GM21619 (cell line): ENCODE measurements at regions not wholly inside any gene's neighbourhood (a gene's known extent, or its start where the extent isn't known, plus 50 kb on each side); places are given as distances from the start of the nearest gene placed in this dataset.

Source experiments
- ATAC-seq: cut with Tn5 transposase; IDR thresholded peaks from one replicate; pipeline ENCODE4 v1.9.1; 2021; ENCODE audit not compliant: unreplicated experiment

- no peak for ATAC-seq
Measured at GRCh38 chr10:35912615-35913569, 270.8 kb upstream of the FZD8 start.

DNA sequence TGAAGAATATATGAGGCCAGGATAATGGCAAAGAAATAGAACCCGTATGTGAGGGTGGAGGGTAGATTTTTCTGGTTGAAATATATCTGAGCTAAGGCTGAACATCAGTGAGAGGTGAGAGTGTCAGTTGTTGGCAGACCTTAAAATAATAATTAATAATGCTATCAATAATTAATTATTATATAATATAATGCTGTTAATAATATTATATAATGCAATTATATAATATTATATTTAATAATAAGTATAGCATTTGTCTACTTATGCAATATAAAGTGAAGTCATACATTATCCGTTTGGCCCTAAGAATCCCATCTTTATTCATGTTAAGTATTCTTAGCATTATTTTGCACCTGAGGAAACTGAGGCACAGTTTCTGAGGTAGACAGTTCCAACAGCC is 269.9 kb upstream of the FZD8 start:
- ATAC-seq: no peak

GRCh38 chr10:35911233-35911632 is 269.1 kb upstream of the FZD8 start:
- ATAC-seq: no peak

DNA sequence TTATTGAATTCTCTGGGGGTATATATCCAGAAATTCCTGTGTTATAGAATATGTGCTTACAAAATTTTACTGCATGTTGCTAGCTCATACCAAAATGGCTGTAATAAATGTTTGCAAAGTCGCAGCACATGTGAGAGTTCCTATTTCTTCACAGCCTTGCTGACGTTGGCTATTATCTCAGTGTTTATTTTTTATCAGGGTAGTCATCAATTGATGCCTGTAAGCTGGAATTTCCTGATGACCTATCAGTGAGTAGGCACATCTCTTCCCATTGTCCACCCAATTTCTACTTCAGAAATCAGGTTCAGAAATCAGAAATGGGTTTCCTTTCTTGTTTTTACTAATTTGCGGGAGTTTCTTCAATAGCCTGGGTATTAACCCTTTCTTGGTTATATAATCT is 268.1 kb upstream of the FZD8 start:
- ATAC-seq: no peak

- ATAC-seq: no peak
Measured at GRCh38 chr10:35909121-35909720, 267.1 kb upstream of the FZD8 start.

DNA sequence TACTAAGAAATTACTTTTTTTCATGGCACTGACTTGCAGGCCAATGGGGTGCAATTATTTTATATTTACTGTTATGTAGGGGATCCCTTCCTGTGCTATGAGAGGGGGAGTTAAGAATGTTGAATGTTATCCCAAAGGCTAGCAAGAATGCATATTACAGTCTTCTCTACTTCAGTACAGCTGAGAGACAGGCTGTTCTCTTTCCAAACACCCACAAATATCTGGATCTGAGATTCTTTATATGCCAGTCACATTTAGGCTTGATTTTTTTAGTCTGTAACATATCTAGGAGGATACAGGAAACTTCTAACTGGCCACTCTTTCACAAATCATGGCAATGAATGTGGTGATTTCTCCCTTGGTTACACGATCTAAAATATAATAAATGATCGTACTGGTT is 266.4 kb upstream of the FZD8 start:
- no peak for ATAC-seq

- no peak for ATAC-seq
Measured at GRCh38 chr10:35907548-35907947, 265.5 kb upstream of the FZD8 start.

DNA sequence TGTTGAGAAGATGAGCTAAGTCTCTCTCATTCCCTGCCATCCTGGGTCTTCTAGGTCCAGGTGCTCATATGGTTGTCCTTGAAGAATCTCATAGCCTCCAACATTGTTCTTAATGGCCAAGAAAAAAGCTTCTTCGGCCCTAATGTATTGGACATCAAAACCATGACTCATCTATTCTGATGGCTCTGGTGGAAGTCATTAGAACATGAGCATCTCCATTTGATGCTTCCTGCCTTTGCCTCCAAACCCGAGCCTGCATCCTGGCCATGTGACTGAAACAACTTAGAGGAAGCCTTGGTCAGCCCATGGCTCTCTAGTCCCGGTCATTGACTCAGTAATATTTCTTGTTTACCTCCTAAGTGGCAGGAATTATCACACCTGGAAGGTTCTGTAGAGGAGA is 264.1 kb upstream of the FZD8 start:
- ATAC-seq: no peak

DNA sequence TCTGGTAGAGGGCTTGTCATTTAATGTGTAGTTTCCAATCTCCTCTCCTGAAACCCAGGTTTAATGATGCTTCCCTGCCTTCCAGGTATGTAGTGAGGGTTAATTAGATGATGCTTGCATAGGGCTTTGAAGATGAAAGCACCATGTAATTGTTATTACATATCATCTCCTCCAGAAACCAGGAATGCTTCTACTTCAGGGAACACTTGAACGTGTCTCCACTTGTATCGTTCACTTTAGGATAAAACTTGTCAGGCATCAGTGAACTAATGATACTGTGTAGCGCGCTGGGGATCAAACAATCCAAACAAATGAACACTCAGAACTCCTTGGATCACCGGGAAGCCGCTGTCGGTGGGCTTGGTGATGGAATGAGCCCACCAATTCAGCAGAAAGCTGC is 260.9 kb upstream of the FZD8 start:
- no peak for ATAC-seq

GRCh38 chr10:35898716-35899440 is 256.8 kb upstream of the FZD8 start:
- ATAC-seq: no peak

- ATAC-seq: no peak
Measured at GRCh38 chr10:35896001-35896400, 253.9 kb upstream of the FZD8 start.

DNA sequence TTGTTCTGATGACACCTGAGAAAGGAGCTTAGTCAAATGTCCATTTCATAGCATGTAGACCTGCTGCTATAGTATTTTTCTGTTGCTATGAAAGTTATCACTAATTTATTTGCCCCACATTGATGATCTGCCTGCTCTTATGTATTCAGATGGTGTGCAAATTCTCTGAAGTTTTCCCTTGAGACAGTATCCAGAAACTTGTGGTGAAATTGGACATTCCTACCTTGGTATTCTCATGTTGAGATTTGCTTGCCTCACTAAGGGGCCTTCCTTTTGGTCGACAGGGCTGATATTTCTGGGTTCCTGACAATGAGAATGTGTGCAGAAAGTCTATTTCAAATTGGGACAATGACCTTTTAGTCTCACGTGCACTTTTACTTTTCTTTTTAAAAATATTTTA is 253.2 kb upstream of the FZD8 start:
- ATAC-seq: no peak

DNA sequence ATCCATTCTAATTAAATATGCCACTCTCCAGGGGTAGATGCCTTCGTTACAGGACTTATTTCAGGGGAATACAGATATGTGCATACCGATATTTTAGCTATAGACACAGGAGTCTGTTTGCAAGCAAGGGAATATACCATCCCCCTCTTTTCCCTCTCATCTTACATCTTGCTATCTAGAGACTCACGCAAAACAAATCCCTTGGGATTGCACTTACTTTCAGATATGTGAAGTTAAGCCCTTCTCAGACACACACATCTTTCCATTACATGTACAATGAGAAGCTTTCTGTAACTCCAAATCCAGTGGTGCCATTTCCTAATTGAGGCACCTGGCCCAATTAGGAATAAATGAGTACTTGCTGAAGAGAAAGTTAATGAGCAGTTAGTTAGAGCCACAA is 250.4 kb upstream of the FZD8 start:
- no peak for ATAC-seq

- ATAC-seq: no peak
Measured at GRCh38 chr10:35890676-35891495, 248.8 kb upstream of the FZD8 start.

- no peak for ATAC-seq
Measured at GRCh38 chr10:35889971-35890675, 248.0 kb upstream of the FZD8 start.

DNA sequence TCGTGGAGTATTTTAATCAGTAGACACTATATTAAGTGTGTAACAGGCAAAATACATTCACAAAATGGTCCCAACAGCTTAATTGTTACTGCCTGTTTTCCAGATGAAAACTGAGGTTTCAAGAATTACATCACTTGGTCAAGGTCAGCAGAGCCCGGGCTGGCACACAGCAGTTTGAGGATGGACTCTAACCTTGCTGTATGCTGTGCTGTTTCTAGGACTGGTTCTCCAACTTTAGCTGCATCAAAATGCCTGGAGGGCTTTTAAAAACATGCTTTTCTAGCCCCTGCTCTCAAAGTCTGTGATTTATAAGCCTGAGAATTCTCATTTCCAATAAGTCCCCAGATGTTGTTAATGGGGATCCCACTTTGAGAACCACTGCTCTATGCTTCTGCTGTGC is 247.1 kb upstream of the FZD8 start:
- ATAC-seq: no peak

GRCh38 chr10:35888400-35888799 is 246.3 kb upstream of the FZD8 start:
- no peak for ATAC-seq

DNA sequence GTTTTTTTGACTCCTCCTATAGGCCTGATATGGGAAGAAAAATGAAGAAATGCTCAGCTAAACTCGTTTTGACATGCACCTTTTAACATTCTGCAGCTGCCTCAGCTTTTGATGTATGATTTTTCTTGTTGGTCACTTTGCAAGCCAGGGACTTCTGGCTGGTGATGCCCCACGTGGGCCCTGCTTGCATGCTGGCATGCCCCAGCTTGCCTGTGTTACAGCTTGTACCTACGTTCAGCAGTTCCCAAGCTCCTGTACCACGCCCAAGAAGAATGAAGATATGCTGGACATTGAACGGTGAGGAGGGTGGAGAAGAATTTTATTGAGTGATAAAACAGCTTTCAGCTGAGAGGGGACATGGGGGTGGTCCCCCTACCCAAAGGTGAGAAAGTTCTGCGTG is 245.6 kb upstream of the FZD8 start:
- ATAC-seq: no peak

GRCh38 chr10:35885076-35885475 is 243.0 kb upstream of the FZD8 start:
- ATAC-seq: no peak

DNA sequence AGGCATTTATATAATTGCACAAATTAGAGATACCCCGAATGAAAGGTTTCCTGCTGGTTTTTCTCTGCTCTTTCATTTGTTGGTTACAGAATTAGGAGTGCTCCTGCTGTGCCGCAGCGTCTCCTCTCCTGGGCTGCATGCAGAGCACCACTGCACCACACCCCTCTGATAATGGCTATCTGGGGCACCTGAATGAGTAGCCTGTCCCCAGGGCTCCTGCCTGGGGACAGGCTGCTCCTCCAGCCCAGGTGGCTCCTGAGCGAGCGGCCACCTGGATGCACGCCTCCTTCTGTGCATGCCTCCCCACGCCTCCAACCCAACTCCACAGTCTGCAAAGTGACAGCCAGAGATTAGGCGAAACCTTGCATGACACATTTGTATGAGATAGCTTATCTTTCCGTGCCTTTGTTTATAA is 242.6 kb upstream of the FZD8 start:
- ATAC-seq: no peak
